Caco-2 (cell line): ENCODE measurements at regions not wholly inside any gene's neighbourhood (a gene's known extent, or its start where the extent isn't known, plus 50 kb on each side); places are given as distances from the start of the nearest gene placed in this dataset.

Source experiments
- BruUV-seq: library from RNA; stranded (reverse); fragments of 400-500 nt; replicated peaks from 2 replicates; lab custom pipeline; 2021; lab: Mats Ljungman, UMichigan
- CTCF ChIA-PET: fragments of 300-600 bp; sonication (Branson Sonifier 250); formaldehyde crosslinking; loops from one replicate; lab custom pipeline; 2022; ENCODE audit warnings: antibody characterized with exemption; lab: Charles Lee
- POLR2A ChIA-PET: fragments of 300-600 bp; sonication (Branson Sonifier 250); formaldehyde crosslinking; loops from one replicate; lab custom pipeline; 2022; ENCODE audit warnings: antibody characterized with exemption; lab: Charles Lee
- DNase-seq, 2 experiments: peaks; one replicate each; pipeline versions ENCODE4 v3.0.0 to v3.0.0-alpha.2; 2020 to 2022
- H3K27me3 ChIP-seq: replicated peaks from 2 replicates; pipeline ENCODE4 v1.6.0; 2011; ENCODE audit warnings: low read length; ENCODE audit not compliant: control insufficient read depth, insufficient read depth
- H3K36me3 ChIP-seq: 2 replicates; pipeline ENCODE4 v1.5.1; 2011; ENCODE audit warnings: low read length; ENCODE audit not compliant: control insufficient read depth, insufficient read depth
- H3K4me1 ChIP-seq: fragments of 250-450 bp; sonication (Bioruptor Pico); 2 replicates; pipeline ENCODE4 v1.5.1; 2020; ENCODE audit warnings: mild to moderate bottlenecking
- H3K4me3 ChIP-seq: 2 replicates; pipeline ENCODE4 v1.5.1; 2011; ENCODE audit warnings: low read depth, mild to moderate bottlenecking, control low read depth, low read length
- H3K9me3 ChIP-seq: fragments of 250-450 bp; sonication (Bioruptor Pico); 2 replicates; pipeline ENCODE4 v1.5.1; 2020; ENCODE audit warnings: mild to moderate bottlenecking, moderate library complexity
- H3K27ac Mint-ChIP-seq: one replicate; pipeline ENCODE4 v1.8.0; 2022; ENCODE audit warnings: mixed read lengths; ENCODE audit not compliant: unreplicated experiment
- H3K27me3 Mint-ChIP-seq: one replicate; pipeline ENCODE4 v1.8.0; 2022; ENCODE audit warnings: mixed read lengths; ENCODE audit not compliant: insufficient read depth, unreplicated experiment
- H3K36me3 Mint-ChIP-seq: one replicate; pipeline ENCODE4 v1.8.0; 2022; ENCODE audit warnings: mild to moderate bottlenecking, mixed read lengths; ENCODE audit not compliant: insufficient read depth, unreplicated experiment
- H3K4me1 Mint-ChIP-seq: one replicate; pipeline ENCODE4 v1.8.0; 2022; ENCODE audit warnings: low read depth, mixed read lengths; ENCODE audit not compliant: unreplicated experiment
- H3K4me3 Mint-ChIP-seq: one replicate; pipeline ENCODE4 v1.8.0; 2022; ENCODE audit warnings: mild to moderate bottlenecking, moderate library complexity, mixed read lengths; ENCODE audit not compliant: unreplicated experiment
- H3K9me3 Mint-ChIP-seq: one replicate; pipeline ENCODE4 v1.8.0; 2022; ENCODE audit warnings: mixed read lengths; ENCODE audit not compliant: unreplicated experiment
- intact Hi-C: fragments of 100-400 bp; cut with micrococcal nuclease; formaldehyde crosslinking; loops from one replicate; pipeline ENCODE4 v1.10.0; 2022; ENCODE audit not compliant: unreplicated experiment
- TF ChIP-seq, protein P1 (sequence below), 2 experiments: fragments of 200-600 bp in 1 of 2; IDR thresholded peaks; 1 replicate in 1 of 2; 2 replicates in 1 of 2; pipeline versions ENCODE4 v1.5.1 to v1.8.0; 2011 to 2022; ENCODE audit warnings: antibody characterized with exemption in 1 of 2, control low read depth in 1 of 2, inconsistent platforms in 1 of 2, low read depth in 1 of 2, low read length in 1 of 2, mild to moderate bottlenecking in 1 of 2, moderate library complexity in 1 of 2; ENCODE audit not compliant: insufficient read depth in 1 of 2, severe bottlenecking in 1 of 2, unreplicated experiment in 1 of 2

- intact Hi-C loops = no loop called here
- CTCF ChIA-PET = no interaction called here
- POLR2A ChIA-PET = no interaction called here
- H3K9me3 ChIP-seq = no peaks in the 10 kb centered on the region
- no peaks in the 10 kb centered on the region for H3K27me3 ChIP-seq
- BruUV-seq = no TSS peak
- Mint-ChIP-seq H3K4me3 (no peak overlapping the region), H3K27me3 (peaks cover 2% of the 10 kb centered on the region), H3K4me1 (no peaks in the 10 kb centered on the region), H3K27ac (no peak overlapping the region), H3K36me3 (no peaks in the 10 kb centered on the region), H3K9me3 (no peaks in the 10 kb centered on the region)
- TF ChIP-seq, protein P1, sequence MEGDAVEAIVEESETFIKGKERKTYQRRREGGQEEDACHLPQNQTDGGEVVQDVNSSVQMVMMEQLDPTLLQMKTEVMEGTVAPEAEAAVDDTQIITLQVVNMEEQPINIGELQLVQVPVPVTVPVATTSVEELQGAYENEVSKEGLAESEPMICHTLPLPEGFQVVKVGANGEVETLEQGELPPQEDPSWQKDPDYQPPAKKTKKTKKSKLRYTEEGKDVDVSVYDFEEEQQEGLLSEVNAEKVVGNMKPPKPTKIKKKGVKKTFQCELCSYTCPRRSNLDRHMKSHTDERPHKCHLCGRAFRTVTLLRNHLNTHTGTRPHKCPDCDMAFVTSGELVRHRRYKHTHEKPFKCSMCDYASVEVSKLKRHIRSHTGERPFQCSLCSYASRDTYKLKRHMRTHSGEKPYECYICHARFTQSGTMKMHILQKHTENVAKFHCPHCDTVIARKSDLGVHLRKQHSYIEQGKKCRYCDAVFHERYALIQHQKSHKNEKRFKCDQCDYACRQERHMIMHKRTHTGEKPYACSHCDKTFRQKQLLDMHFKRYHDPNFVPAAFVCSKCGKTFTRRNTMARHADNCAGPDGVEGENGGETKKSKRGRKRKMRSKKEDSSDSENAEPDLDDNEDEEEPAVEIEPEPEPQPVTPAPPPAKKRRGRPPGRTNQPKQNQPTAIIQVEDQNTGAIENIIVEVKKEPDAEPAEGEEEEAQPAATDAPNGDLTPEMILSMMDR (IDR thresholded peaks at IDR 0.05; ENCODE audit: insufficient read depth in 1 of 2, low read depth in 1 of 2, low read length in 1 of 2, severe bottlenecking in 1 of 2, unreplicated experiment in 1 of 2) = no peak
- DNase-seq = no peak
- H3K4me3 ChIP-seq = no peak overlapping the region
- no peaks in the 10 kb centered on the region for H3K36me3 ChIP-seq
- H3K4me1 ChIP-seq = no peaks in the 10 kb centered on the region
These were observed 204.4 kb upstream of the ID4 start for GRCh38 chr6:19632786-19633185.

- H3K27ac Mint-ChIP-seq = no peak overlapping the region
- BruUV-seq = no TSS peak
- CTCF ChIA-PET = no interaction called here
- intact Hi-C loops = no loop called here
- H3K36me3 Mint-ChIP-seq = no peaks in the 10 kb centered on the region
- H3K27me3 Mint-ChIP-seq = peaks cover 5% of the 10 kb centered on the region
- no peaks in the 10 kb centered on the region for H3K27me3 ChIP-seq
- no peaks in the 10 kb centered on the region for H3K9me3 ChIP-seq
- H3K9me3 Mint-ChIP-seq = no peaks in the 10 kb centered on the region
- TF ChIP-seq, protein P1 (IDR thresholded peaks at IDR 0.05; ENCODE audit: insufficient read depth in 1 of 2, low read depth in 1 of 2, low read length in 1 of 2, severe bottlenecking in 1 of 2, unreplicated experiment in 1 of 2) = no peak
- POLR2A ChIA-PET = no interaction called here
- H3K4me1 ChIP-seq = no peaks in the 10 kb centered on the region
- no peaks in the 10 kb centered on the region for H3K36me3 ChIP-seq
- DNase-seq = no peak
- no peak overlapping the region for H3K4me3 ChIP-seq
- no peaks in the 10 kb centered on the region for H3K4me1 Mint-ChIP-seq
- no peak overlapping the region for H3K4me3 Mint-ChIP-seq
These were observed 201.4 kb upstream of the ID4 start for GRCh38 chr6:19635728-19636127.

DNA sequence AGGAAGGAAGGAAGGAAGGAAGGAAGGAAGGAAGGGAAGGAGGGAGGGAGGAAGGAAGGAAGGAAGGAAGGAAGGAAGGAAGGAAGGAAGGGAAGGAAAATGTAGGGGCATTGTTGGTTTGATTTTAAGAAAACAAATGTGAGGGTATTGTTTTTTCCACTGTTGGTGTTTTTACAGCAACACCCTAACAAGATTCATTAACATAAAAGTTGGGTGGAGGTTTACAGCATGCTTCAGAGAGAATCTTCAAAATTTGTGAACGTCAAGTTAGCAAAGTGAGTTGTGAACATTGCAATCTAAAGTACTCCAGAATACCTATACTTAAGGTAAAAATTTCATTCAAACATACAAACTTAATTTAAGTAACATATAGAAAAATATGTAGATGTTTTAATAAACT, 200.2 kb upstream of the ID4 start:
- CTCF ChIA-PET = no interaction called here
- no peaks in the 10 kb centered on the region for H3K9me3 Mint-ChIP-seq
- H3K36me3 Mint-ChIP-seq = no peaks in the 10 kb centered on the region
- intact Hi-C loops = no loop called here
- Histone ChIP-seq H3K36me3 (no peaks in the 10 kb centered on the region), H3K27me3 (no peaks in the 10 kb centered on the region), H3K4me3 (no peak overlapping the region), H3K9me3 (no peaks in the 10 kb centered on the region), H3K4me1 (no peaks in the 10 kb centered on the region)
- H3K27me3 Mint-ChIP-seq = peaks cover 2% of the 10 kb centered on the region
- H3K27ac Mint-ChIP-seq = no peak overlapping the region
- no TSS peak for BruUV-seq
- no peaks in the 10 kb centered on the region for H3K4me1 Mint-ChIP-seq
- TF ChIP-seq, protein P1 (IDR thresholded peaks at IDR 0.05; ENCODE audit: insufficient read depth in 1 of 2, low read depth in 1 of 2, low read length in 1 of 2, severe bottlenecking in 1 of 2, unreplicated experiment in 1 of 2) = no peak
- POLR2A ChIA-PET = no interaction called here
- DNase-seq = no peak
- no peak overlapping the region for H3K4me3 Mint-ChIP-seq
